Prostate gland (tissue), 2 donors: ENCODE measurements at regions not wholly inside any gene's neighbourhood (a gene's known extent, or its start where the extent isn't known, plus 50 kb on each side); places are given as distances from the start of the nearest gene placed in this dataset.

Experiments used
- DNase-seq: peaks from one replicate; pipeline ENCODE4 v3.0.0-alpha.2; 2019; ENCODE audit warnings: low spot score
- H3K27ac ChIP-seq, 2 donors: fragments of 200-600 bp; sonication (generic); 2 replicates each; pipeline ENCODE4 v1.5.1; 2017 to 2019
- H3K27me3 ChIP-seq: fragments of 200-600 bp; sonication (generic); replicated peaks from 2 replicates; pipeline ENCODE4 v1.5.1; 2019; ENCODE audit not compliant: insufficient read depth
- H3K36me3 ChIP-seq, 2 donors: fragments of 200-600 bp; sonication (generic); 1 replicate in 1 of 2; 2 replicates in 1 of 2; pipeline versions ENCODE4 v1.5.1 to v1.8.1; 2017 to 2019
- H3K4me1 ChIP-seq: fragments of 200-600 bp; sonication (generic); replicated peaks from 2 replicates; pipeline ENCODE4 v1.5.1; 2019
- H3K4me3 ChIP-seq, 2 donors: fragments of 200-600 bp; sonication (generic); 2 replicates each; pipeline ENCODE4 v1.5.1; 2017 to 2019
- H3K9me3 ChIP-seq: fragments of 200-600 bp; sonication (generic); 2 replicates; pipeline ENCODE4 v1.5.1; 2017
- POLR2A ChIP-seq: fragments of 450-650 bp; IDR thresholded peaks from one replicate; pipeline ENCODE4 v1.6.1; 2016; ENCODE audit warnings: antibody characterized with exemption, mild to moderate bottlenecking
- POLR2AphosphoS5 ChIP-seq: sonication (generic); formaldehyde crosslinking; IDR thresholded peaks from one replicate; pipeline ENCODE4 v1.6.1; 2017; ENCODE audit warnings: antibody characterized with exemption
- WGBS: methylation state at CpG from one replicate; pipeline ENCODE4 v1.1.5; 2018; 5-methylcytosine and 5-hydroxymethylcytosine counted together
- intact Hi-C: fragments of 100-400 bp; cut with DNase I; formaldehyde crosslinking; loops from one replicate; pipeline ENCODE4 v1.14.2; 2022
- TF ChIP-seq, protein P1 (sequence below), 4 experiments: fragments of 200-600 bp in 2 of 4; fragments of 450-650 bp in 2 of 4; sonication (generic) in 2 of 4; IDR thresholded peaks; 1 replicate in 3 of 4; 2 replicates in 1 of 4; pipeline ENCODE4 v1.5.1; 2016 to 2019; ENCODE audit warnings: antibody characterized with exemption in 4 of 4, mild to moderate bottlenecking in 2 of 4, moderate library complexity in 2 of 4

DNA sequence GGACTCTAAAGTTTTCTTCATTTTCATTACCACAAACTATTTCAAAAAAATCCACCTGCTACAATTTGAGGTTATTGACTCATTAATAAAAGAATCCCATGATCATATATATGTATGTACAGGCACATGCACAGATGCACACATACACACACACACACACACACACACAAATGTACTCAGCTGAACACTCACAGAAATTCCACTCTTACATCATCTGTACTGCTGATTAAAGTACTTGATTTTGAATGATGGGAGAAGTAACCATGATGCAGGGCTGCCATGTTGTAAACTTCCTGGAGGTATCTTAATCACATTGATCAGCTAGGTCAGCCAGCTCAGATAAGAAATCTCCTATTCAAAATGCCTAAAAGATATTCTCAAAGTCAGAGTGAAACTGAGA is 1313.2 kb upstream of the NRXN1 start:
- Histone ChIP-seq H3K4me3 (no peak overlapping the region), H3K27me3 (no peaks in the 10 kb centered on the region), H3K9me3 (no peaks in the 10 kb centered on the region), H3K36me3 (no peaks in the 10 kb centered on the region), H3K27ac (no peak overlapping the region), H3K4me1 (no peaks in the 10 kb centered on the region)
- TF ChIP-seq, protein P1, sequence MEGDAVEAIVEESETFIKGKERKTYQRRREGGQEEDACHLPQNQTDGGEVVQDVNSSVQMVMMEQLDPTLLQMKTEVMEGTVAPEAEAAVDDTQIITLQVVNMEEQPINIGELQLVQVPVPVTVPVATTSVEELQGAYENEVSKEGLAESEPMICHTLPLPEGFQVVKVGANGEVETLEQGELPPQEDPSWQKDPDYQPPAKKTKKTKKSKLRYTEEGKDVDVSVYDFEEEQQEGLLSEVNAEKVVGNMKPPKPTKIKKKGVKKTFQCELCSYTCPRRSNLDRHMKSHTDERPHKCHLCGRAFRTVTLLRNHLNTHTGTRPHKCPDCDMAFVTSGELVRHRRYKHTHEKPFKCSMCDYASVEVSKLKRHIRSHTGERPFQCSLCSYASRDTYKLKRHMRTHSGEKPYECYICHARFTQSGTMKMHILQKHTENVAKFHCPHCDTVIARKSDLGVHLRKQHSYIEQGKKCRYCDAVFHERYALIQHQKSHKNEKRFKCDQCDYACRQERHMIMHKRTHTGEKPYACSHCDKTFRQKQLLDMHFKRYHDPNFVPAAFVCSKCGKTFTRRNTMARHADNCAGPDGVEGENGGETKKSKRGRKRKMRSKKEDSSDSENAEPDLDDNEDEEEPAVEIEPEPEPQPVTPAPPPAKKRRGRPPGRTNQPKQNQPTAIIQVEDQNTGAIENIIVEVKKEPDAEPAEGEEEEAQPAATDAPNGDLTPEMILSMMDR (IDR thresholded peaks at IDR 0.05), result no peak
- TF ChIP-seq POLR2A (no peak), POLR2AphosphoS5 (no peak)
- no peak for DNase-seq
- intact Hi-C loops, result no loop called here

DNA sequence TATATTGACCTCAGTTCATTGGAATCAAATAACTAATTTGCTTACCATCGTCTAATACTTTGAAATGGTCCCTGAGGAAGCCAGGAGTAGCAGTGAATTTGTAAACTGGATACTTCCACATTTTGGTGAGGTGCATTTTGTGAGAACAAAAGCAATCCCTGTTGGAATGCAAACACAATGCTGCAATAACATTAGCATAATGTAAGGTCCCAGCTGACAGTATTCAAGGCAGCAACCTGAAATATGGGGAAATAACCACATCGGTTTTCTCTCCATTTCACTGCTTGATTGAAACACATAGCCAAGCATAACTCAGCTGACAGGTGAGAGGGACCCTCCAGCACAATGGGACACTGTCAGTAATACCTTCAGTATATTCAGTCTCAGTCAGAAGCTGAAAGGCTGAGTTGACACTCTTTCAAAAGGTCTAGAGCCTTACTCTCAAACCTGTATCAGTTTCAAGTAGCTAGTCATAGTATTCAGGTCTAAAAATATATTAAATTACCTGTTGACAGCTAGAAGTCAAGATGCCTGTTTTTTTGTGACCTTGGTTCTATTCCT is 1311.9 kb upstream of the NRXN1 start:
- Histone ChIP-seq H3K4me1 (no peaks in the 10 kb centered on the region), H3K4me3 (no peak overlapping the region), H3K27me3 (no peaks in the 10 kb centered on the region), H3K9me3 (no peaks in the 10 kb centered on the region), H3K27ac (no peak overlapping the region), H3K36me3 (no peaks in the 10 kb centered on the region)
- no peak for TF ChIP-seq POLR2AphosphoS5
- TF ChIP-seq POLR2A, result no peak
- TF ChIP-seq, protein P1 (IDR thresholded peaks at IDR 0.05), result no peak
- no peak for DNase-seq
- intact Hi-C loops, result no loop called here
- WGBS, result 55% methylated on average over 2 of the region's 2 CpGs

DNA sequence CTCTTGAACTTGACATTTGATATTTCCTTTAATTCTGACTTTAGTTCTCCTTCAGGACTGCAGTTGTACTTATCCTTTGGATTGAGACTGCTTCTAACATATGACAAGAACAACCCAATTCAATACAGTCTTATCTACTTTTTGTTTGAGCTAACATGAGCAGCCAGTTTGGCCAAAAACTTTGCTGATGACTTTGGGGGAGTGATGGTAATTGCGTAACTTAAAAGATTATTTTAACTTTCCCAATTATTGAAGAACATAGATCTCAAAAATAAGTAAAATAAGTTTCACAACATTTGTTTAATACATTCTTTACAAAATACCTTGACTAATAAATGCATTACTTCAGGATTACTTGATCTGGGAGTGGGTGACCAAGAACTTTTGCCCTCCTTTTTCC is 1311.1 kb upstream of the NRXN1 start:
- no peak for DNase-seq
- 92% methylated on average over 1 of the region's 1 CpG for WGBS
- TF ChIP-seq POLR2A (no peak), POLR2AphosphoS5 (no peak)
- TF ChIP-seq, protein P1 (IDR thresholded peaks at IDR 0.05), result no peak
- Histone ChIP-seq H3K9me3 (no peaks in the 10 kb centered on the region), H3K36me3 (no peaks in the 10 kb centered on the region), H3K27ac (no peak overlapping the region), H3K4me1 (no peaks in the 10 kb centered on the region), H3K4me3 (no peak overlapping the region), H3K27me3 (no peaks in the 10 kb centered on the region)
- intact Hi-C loops, result no loop called here

DNA sequence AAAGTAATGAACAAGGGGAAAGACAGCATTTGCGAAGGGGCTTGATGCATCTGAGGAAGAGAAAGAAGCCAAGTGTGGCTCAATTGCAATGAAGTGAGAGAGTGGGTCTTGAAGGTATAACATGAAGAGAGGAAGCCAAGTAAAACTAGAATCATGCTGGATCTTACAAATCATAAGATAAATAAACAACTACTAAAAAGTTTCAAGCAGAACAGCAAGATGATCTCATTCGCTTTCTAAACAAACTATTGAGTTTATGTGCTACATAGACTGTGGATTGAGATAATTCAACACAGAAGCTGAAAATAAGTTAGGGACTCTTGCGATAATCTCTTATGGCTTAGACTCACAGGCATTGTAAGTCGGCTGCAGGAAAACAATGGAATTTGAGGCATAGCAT is 1310.5 kb upstream of the NRXN1 start:
- Histone ChIP-seq H3K9me3 (no peaks in the 10 kb centered on the region), H3K27ac (no peak overlapping the region), H3K4me3 (no peak overlapping the region), H3K36me3 (no peaks in the 10 kb centered on the region), H3K4me1 (no peaks in the 10 kb centered on the region), H3K27me3 (no peaks in the 10 kb centered on the region)
- 80% methylated on average over 4 of the region's 4 CpGs for WGBS
- intact Hi-C loops, result no loop called here
- DNase-seq, result no peak
- TF ChIP-seq, protein P1 (IDR thresholded peaks at IDR 0.05), result no peak
- TF ChIP-seq POLR2A (no peak), POLR2AphosphoS5 (no peak)

DNA sequence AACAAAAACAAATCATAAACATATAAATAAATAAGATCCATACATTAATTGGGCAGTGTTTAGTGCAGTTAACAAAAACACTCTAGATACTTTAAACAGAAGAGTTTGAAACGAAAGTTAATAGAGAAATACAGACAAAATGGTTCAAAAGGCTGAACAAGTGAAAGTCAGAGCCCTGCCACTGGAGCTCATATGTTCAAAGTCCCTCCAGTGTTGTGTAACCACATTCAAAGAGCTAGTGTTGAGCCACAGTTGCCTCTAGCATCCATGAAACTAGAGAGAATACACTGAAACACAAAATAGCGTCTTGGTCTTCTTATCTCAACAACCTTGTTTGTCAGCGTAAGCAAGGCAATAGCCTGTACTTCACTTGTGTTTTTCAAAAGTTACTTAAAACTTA is 1309.8 kb upstream of the NRXN1 start:
- 80% methylated on average over 3 of the region's 3 CpGs for WGBS
- Histone ChIP-seq H3K4me3 (no peak overlapping the region), H3K27me3 (no peaks in the 10 kb centered on the region), H3K9me3 (no peaks in the 10 kb centered on the region), H3K4me1 (no peaks in the 10 kb centered on the region), H3K36me3 (no peaks in the 10 kb centered on the region), H3K27ac (no peak overlapping the region)
- intact Hi-C loops, result no loop called here
- TF ChIP-seq POLR2AphosphoS5, result no peak
- TF ChIP-seq POLR2A, result no peak
- TF ChIP-seq, protein P1 (IDR thresholded peaks at IDR 0.05), result no peak
- no peak for DNase-seq
